PC-3 (cell line): ENCODE measurements at regions not wholly inside any gene's neighbourhood (a gene's known extent, or its start where the extent isn't known, plus 50 kb on each side); places are given as distances from the start of the nearest gene placed in this dataset.
"Not testable (repeated sequence)": the region's sequence is repeated elsewhere in the genome, so short reads cannot be mapped to it uniquely, and the experiment has no call there.

ENCODE experiments used
- ATAC-seq: fragments of 200-7000 bp; cut with Tn5 transposase; 2 replicates; pipeline ENCODE4 v1.9.1; 2020; ENCODE audit warnings: mild to moderate bottlenecking, moderate library complexity
- BruUV-seq: library from RNA; stranded (reverse); fragments of 400-500 nt; replicated peaks from 2 replicates; lab custom pipeline; 2021; lab: Mats Ljungman, UMichigan
- CTCF ChIA-PET: fragments of 300-600 bp; sonication (Branson Sonifier 250); formaldehyde crosslinking; loops from one replicate; lab custom pipeline; 2022; ENCODE audit warnings: antibody characterized with exemption; lab: Charles Lee
- POLR2A ChIA-PET: fragments of 300-600 bp; sonication (Branson Sonifier 250); formaldehyde crosslinking; loops from one replicate; lab custom pipeline; 2022; ENCODE audit warnings: antibody characterized with exemption; ENCODE audit not compliant: unreplicated experiment; lab: Charles Lee
- DNase-seq: peaks from one replicate; pipeline ENCODE4 v3.0.0-alpha.2; 2015
- H2AFZ ChIP-seq: fragments of 300-600 bp; sonication (generic); 2 replicates; pipeline ENCODE4 v1.6.0; 2016; ENCODE audit warnings: antibody characterized with exemption, low read length
- H3F3A ChIP-seq: fragments of 300-600 bp; sonication (generic); one replicate; pipeline ENCODE4 v1.6.0; 2017; ENCODE audit warnings: antibody characterized with exemption, low read length, control low read depth, mild to moderate bottlenecking; ENCODE audit not compliant: unreplicated experiment
- H3K27ac ChIP-seq: fragments of 300-600 bp; sonication (generic); 2 replicates; pipeline ENCODE4 v1.5.1; 2016; ENCODE audit warnings: mild to moderate bottlenecking, low read length
- H3K27me3 ChIP-seq: fragments of 300-600 bp; sonication (generic); 2 replicates; pipeline ENCODE4 v1.6.1; 2016; ENCODE audit warnings: low read length, mixed read lengths
- H3K36me3 ChIP-seq: fragments of 300-600 bp; sonication (generic); 2 replicates; pipeline ENCODE4 v1.6.1; 2016; ENCODE audit warnings: low read depth, mixed run types, low read length, mixed read lengths
- H3K4me1 ChIP-seq: fragments of 300-600 bp; sonication (generic); 2 replicates; pipeline ENCODE4 v1.5.1; 2016; ENCODE audit warnings: low read length; ENCODE audit not compliant: insufficient read depth
- H3K4me2 ChIP-seq: fragments of 300-600 bp; sonication (generic); 2 replicates; pipeline ENCODE4 v1.6.0; 2016; ENCODE audit warnings: low read length
- H3K4me3 ChIP-seq: fragments of 300-600 bp; sonication (generic); 2 replicates; pipeline ENCODE4 v1.5.1; 2016; ENCODE audit warnings: mild to moderate bottlenecking, low read length, mixed read lengths
- H3K79me2 ChIP-seq: fragments of 300-600 bp; sonication (generic); 2 replicates; pipeline ENCODE4 v1.6.1; 2017; ENCODE audit warnings: low read length, mixed read lengths
- H3K9ac ChIP-seq: fragments of 300-600 bp; sonication (generic); 2 replicates; pipeline ENCODE4 v1.6.0; 2016; ENCODE audit warnings: mild to moderate bottlenecking, low read length
- H3K9me2 ChIP-seq: fragments of 300-600 bp; sonication (generic); replicated peaks from 2 replicates; pipeline ENCODE4 v1.6.1; 2016; ENCODE audit warnings: mixed run types, low read length, mixed read lengths
- H3K9me3 ChIP-seq: fragments of 300-600 bp; sonication (generic); 2 replicates; pipeline ENCODE4 v1.6.1; 2016; ENCODE audit warnings: low read length, mixed read lengths
- H4K20me1 ChIP-seq: fragments of 300-600 bp; sonication (generic); 2 replicates; pipeline ENCODE4 v1.6.1; 2016; ENCODE audit warnings: low read length, mixed read lengths
- CTCF ChIP-seq: fragments of 300-600 bp; sonication (generic); conservative IDR thresholded peaks from 2 replicates; pipeline ENCODE4 v1.5.1; 2017; ENCODE audit warnings: antibody characterized with exemption, low read depth, mild to moderate bottlenecking, low read length
- EZH2 ChIP-seq: fragments of 300-600 bp; sonication (generic); IDR thresholded peaks from one replicate; pipeline ENCODE4 v1.6.1; 2017; ENCODE audit warnings: antibody characterized with exemption, mild to moderate bottlenecking, low read length; ENCODE audit not compliant: unreplicated experiment
- EZH2phosphoT487 ChIP-seq: fragments of 300-600 bp; sonication (generic); IDR thresholded peaks from 2 replicates; pipeline ENCODE4 v1.6.1; 2018; ENCODE audit warnings: mild to moderate bottlenecking, antibody characterized with exemption, low read length, borderline replicate concordance
- intact Hi-C: fragments of 100-400 bp; cut with micrococcal nuclease; formaldehyde crosslinking; loops from 2 replicates; pipeline ENCODE4 v1.9.0; 2023

GRCh38 chr6:1164600-1164999 is 147.3 kb upstream of the FOXQ1 start:
- no peak for ATAC-seq
- POLR2A ChIA-PET = no interaction called here

GRCh38 chr6:1163501-1163900 is 148.4 kb upstream of the FOXQ1 start:
- intact Hi-C loops = no loop called here
- no peaks in the 10 kb centered on the region for H4K20me1 ChIP-seq
- H3K27ac ChIP-seq = no peak overlapping the region
- ChIA-PET POLR2A (no interaction called here), CTCF (no interaction called here)
- BruUV-seq = no TSS peak
- no peak overlapping the region for H2AFZ ChIP-seq
- no peaks in the 10 kb centered on the region for H3K36me3 ChIP-seq
- no peaks in the 10 kb centered on the region for H3K79me2 ChIP-seq
- DNase-seq = no peak
- no peaks in the 10 kb centered on the region for H3K9me3 ChIP-seq
- no peaks in the 10 kb centered on the region for H3F3A ChIP-seq
- H3K4me2 ChIP-seq = no peak overlapping the region
- no peaks in the 10 kb centered on the region for H3K9me2 ChIP-seq
- H3K4me1 ChIP-seq = no peaks in the 10 kb centered on the region
- TF ChIP-seq EZH2phosphoT487 (no peak), CTCF (no peak), EZH2 (no peak)
- peaks cover 88% of the 10 kb centered on the region for H3K27me3 ChIP-seq
- no peak overlapping the region for H3K4me3 ChIP-seq
- no peak for ATAC-seq
- H3K9ac ChIP-seq = no peak overlapping the region

More at GRCh38 chr6:1164600-1164999, 147.3 kb upstream of the FOXQ1 start:
- CTCF ChIA-PET = no interaction called here
- no peak for DNase-seq
- intact Hi-C loops = no loop called here
- H3K9me3 ChIP-seq = no peaks in the 10 kb centered on the region
- H3K4me2 ChIP-seq = no peak overlapping the region
- no peaks in the 10 kb centered on the region for H3K36me3 ChIP-seq
- H3K27me3 ChIP-seq = peaks cover 88% of the 10 kb centered on the region
- H3K4me3 ChIP-seq = no peak overlapping the region
- no peak overlapping the region for H2AFZ ChIP-seq
- no peak overlapping the region for H3K9ac ChIP-seq
- no peaks in the 10 kb centered on the region for H3K9me2 ChIP-seq
- no TSS peak for BruUV-seq
- H3K27ac ChIP-seq = no peak overlapping the region
- TF ChIP-seq CTCF (no peak), EZH2 (no peak), EZH2phosphoT487 (no peak)
- no peaks in the 10 kb centered on the region for H4K20me1 ChIP-seq
- no peaks in the 10 kb centered on the region for H3F3A ChIP-seq
- no peaks in the 10 kb centered on the region for H3K79me2 ChIP-seq
- H3K4me1 ChIP-seq = no peaks in the 10 kb centered on the region

GRCh38 chr6:1162367-1163275 is 149.3 kb upstream of the FOXQ1 start:
- ChIA-PET POLR2A (no interaction called here), CTCF (no interaction called here)
- H3K9me2 ChIP-seq = no peaks in the 10 kb centered on the region
- no peaks in the 10 kb centered on the region for H3K4me1 ChIP-seq
- no peak for ATAC-seq
- H3K36me3 ChIP-seq = no peaks in the 10 kb centered on the region
- H4K20me1 ChIP-seq = no peaks in the 10 kb centered on the region
- H3K9ac ChIP-seq = no peak overlapping the region
- no peaks in the 10 kb centered on the region for H3K9me3 ChIP-seq
- no TSS peak for BruUV-seq
- H3K79me2 ChIP-seq = no peaks in the 10 kb centered on the region
- no peak overlapping the region for H3K27ac ChIP-seq
- no peak overlapping the region; the same call in 1 of the 2 replicates for H3K4me2 ChIP-seq
- peaks cover 86% of the 10 kb centered on the region for H3K27me3 ChIP-seq
- intact Hi-C loops = no loop called here
- no peak for DNase-seq
- no peaks in the 10 kb centered on the region for H3F3A ChIP-seq
- H3K4me3 ChIP-seq = no peak overlapping the region
- no peak overlapping the region for H2AFZ ChIP-seq
- no peak for TF ChIP-seq EZH2
- TF ChIP-seq EZH2phosphoT487 = no peak
- TF ChIP-seq CTCF = no peak

- H3F3A ChIP-seq, ATAC-seq, H3K4me1 ChIP-seq, H3K9me3 ChIP-seq, H4K20me1 ChIP-seq, POLR2A ChIA-PET, H3K9me2 ChIP-seq, H3K36me3 ChIP-seq, H3K27ac ChIP-seq, H3K4me3 ChIP-seq, H3K4me2 ChIP-seq, BruUV-seq, CTCF ChIA-PET, H2AFZ ChIP-seq, H3K79me2 ChIP-seq, DNase-seq, intact Hi-C loops, H3K9ac ChIP-seq: not testable (repeated sequence)
- H3K27me3 ChIP-seq = peaks cover 55% of the 10 kb centered on the region
Observed at GRCh38 chr6:1156411-1156810, 155.5 kb upstream of the FOXQ1 start.
